CD4-positive, alpha-beta T cell (primary cell): ENCODE measurements at regions not wholly inside any gene's neighbourhood (a gene's known extent, or its start where the extent isn't known, plus 50 kb on each side); places are given as distances from the start of the nearest gene placed in this dataset.

Experiments used
- ATAC-seq: fragments of 200-7000 bp; cut with Tn5 transposase; one replicate; pipeline ENCODE4 v1.10.0; 2022; ENCODE audit warnings: mild to moderate bottlenecking; ENCODE audit not compliant: poor library complexity
- CTCF ChIA-PET: fragments of 350-600 bp; sonication (Branson Sonifier 250); formaldehyde crosslinking; loops from one replicate; lab custom pipeline; 2021; ENCODE audit warnings: antibody characterized with exemption, inconsistent platforms; lab: Charles Lee
- POLR2A ChIA-PET: fragments of 350-600 bp; sonication (Branson Sonifier 250); formaldehyde crosslinking; loops from one replicate; lab custom pipeline; 2021; ENCODE audit warnings: antibody characterized with exemption, inconsistent platforms; lab: Charles Lee
- DNase-seq, 14 experiments: peaks; one replicate each; pipeline ENCODE4 v3.0.0-alpha.2; 2013 to 2020; ENCODE audit warnings: mixed read lengths in 2 of 14
- H3K27ac ChIP-seq, 2 donors: one replicate each; pipeline versions ENCODE4 v1.5.1 to v1.7.0; 2013; ENCODE audit warnings: low read length in 2 of 2, low read depth in 1 of 2, mild to moderate bottlenecking in 1 of 2
- H3K27me3 ChIP-seq, 2 experiments: 1 replicate in 1 of 2; 2 replicates in 1 of 2; pipeline versions ENCODE4 v1.6.1 to v1.7.0; 2013; ENCODE audit warnings: low read length in 2 of 2, control low read depth in 1 of 2, mild to moderate bottlenecking in 1 of 2, moderate library complexity in 1 of 2; ENCODE audit not compliant: insufficient read depth in 2 of 2, control insufficient read depth in 1 of 2
- H3K36me3 ChIP-seq: one replicate; pipeline ENCODE4 v1.6.1; 2013; ENCODE audit warnings: low read length, control low read depth; ENCODE audit not compliant: insufficient read depth
- H3K4me1 ChIP-seq: one replicate; pipeline ENCODE4 v1.6.1; 2013; ENCODE audit warnings: low read length, control low read depth; ENCODE audit not compliant: insufficient read depth
- H3K4me3 ChIP-seq: one replicate; pipeline ENCODE4 v1.5.1; 2013; ENCODE audit warnings: mild to moderate bottlenecking, low read length, moderate library complexity
- H3K9me3 ChIP-seq, 2 experiments: 1 replicate in 1 of 2; 2 replicates in 1 of 2; pipeline versions ENCODE4 v1.6.1 to v1.7.0; 2013; ENCODE audit warnings: low read length in 2 of 2, mild to moderate bottlenecking in 2 of 2, control low read depth in 1 of 2, moderate library complexity in 1 of 2; ENCODE audit not compliant: control insufficient read depth in 1 of 2, insufficient read depth in 1 of 2
- H3K27ac Mint-ChIP-seq: one replicate; pipeline ENCODE4 v1.8.0; 2020; ENCODE audit warnings: mixed read lengths
- H3K27me3 Mint-ChIP-seq: one replicate; pipeline ENCODE4 v1.8.0; 2021; ENCODE audit warnings: mixed read lengths
- H3K36me3 Mint-ChIP-seq: one replicate; pipeline ENCODE4 v1.8.0; 2021; ENCODE audit warnings: low read depth, mixed read lengths
- H3K4me1 Mint-ChIP-seq: one replicate; pipeline ENCODE4 v1.8.0; 2021; ENCODE audit warnings: low read depth, mixed read lengths
- H3K4me3 Mint-ChIP-seq: one replicate; pipeline ENCODE4 v1.8.0; 2020; ENCODE audit warnings: mild to moderate bottlenecking, mixed read lengths
- H3K9me3 Mint-ChIP-seq: one replicate; pipeline ENCODE4 v1.8.0; 2020; ENCODE audit warnings: mixed read lengths
- intact Hi-C, 2 experiments: fragments of 100-400 bp; cut with DNase I in 1 of 2; cut with micrococcal nuclease in 1 of 2; formaldehyde crosslinking; loops; one replicate each; pipeline versions ENCODE4 v1.15.1 to v1.9.0; 2023 to 2025; cut with DNase I, micrococcal nuclease
- TF ChIP-seq, protein P1 (sequence below): fragments of 200-600 bp; IDR thresholded peaks from one replicate; pipeline ENCODE4 v1.8.0; 2022; ENCODE audit warnings: antibody characterized with exemption, mild to moderate bottlenecking

DNA sequence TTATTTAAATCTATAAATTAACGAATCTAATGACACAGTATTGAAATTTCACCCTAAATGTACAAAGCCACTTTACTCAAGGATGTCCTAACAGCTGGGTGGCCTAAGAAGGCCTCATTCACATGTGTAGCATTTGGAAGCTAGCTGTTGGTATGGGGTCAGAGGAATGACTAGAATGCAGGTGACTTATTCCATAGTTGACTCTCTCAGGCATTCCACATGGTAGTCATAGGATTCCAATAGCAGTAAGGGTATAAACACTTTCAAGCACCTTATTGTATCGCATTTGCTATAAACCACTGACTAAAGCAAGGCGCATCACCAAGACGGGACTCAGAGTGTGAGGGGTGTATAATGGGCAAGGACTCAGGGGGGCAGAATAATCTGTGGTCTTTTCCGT, 294.8 kb upstream of the EPHA3 start:
- Mint-ChIP-seq H3K27ac (no peak overlapping the region), H3K4me1 (no peaks in the 10 kb centered on the region), H3K36me3 (no peaks in the 10 kb centered on the region), H3K27me3 (no peaks in the 10 kb centered on the region), H3K9me3 (peaks cover 3% of the 10 kb centered on the region), H3K4me3 (no peak overlapping the region)
- TF ChIP-seq, protein P1, sequence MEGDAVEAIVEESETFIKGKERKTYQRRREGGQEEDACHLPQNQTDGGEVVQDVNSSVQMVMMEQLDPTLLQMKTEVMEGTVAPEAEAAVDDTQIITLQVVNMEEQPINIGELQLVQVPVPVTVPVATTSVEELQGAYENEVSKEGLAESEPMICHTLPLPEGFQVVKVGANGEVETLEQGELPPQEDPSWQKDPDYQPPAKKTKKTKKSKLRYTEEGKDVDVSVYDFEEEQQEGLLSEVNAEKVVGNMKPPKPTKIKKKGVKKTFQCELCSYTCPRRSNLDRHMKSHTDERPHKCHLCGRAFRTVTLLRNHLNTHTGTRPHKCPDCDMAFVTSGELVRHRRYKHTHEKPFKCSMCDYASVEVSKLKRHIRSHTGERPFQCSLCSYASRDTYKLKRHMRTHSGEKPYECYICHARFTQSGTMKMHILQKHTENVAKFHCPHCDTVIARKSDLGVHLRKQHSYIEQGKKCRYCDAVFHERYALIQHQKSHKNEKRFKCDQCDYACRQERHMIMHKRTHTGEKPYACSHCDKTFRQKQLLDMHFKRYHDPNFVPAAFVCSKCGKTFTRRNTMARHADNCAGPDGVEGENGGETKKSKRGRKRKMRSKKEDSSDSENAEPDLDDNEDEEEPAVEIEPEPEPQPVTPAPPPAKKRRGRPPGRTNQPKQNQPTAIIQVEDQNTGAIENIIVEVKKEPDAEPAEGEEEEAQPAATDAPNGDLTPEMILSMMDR: no peak
- no peak for DNase-seq
- Histone ChIP-seq H3K4me3 (no peak overlapping the region), H3K27me3 (no peaks in the 10 kb centered on the region), H3K9me3 (no peaks in the 10 kb centered on the region), H3K36me3 (no peaks in the 10 kb centered on the region), H3K27ac (no peak overlapping the region), H3K4me1 (no peaks in the 10 kb centered on the region)
- intact Hi-C loops: no loop called here
- ChIA-PET CTCF (no interaction called here), POLR2A (no interaction called here)
- no peak for ATAC-seq

DNA sequence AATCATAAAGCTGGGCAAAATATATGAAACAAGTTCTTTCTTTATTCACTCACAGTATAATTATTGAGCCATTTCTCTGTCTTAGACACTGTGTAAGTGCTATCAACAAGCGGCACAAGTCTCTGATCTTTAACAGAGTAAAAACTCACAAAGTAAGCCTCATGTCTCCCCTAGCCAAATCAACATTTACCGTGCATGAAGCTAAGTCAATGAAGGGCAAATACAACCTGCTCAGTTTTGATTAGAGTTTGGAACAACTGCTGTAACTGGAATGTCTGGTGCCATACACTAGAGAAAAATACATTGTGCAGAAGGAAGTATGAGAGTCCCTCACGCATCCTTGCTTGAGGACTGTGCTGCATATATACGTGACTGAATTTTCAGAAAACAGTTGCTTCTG, 291.0 kb upstream of the EPHA3 start:
- Histone ChIP-seq H3K4me1 (no peaks in the 10 kb centered on the region), H3K36me3 (no peaks in the 10 kb centered on the region), H3K9me3 (no peaks in the 10 kb centered on the region), H3K27ac (no peak overlapping the region), H3K27me3 (no peaks in the 10 kb centered on the region), H3K4me3 (no peak overlapping the region)
- intact Hi-C loops: no loop called here
- Mint-ChIP-seq H3K4me3 (no peak overlapping the region), H3K9me3 (no peaks in the 10 kb centered on the region), H3K27ac (no peak overlapping the region), H3K4me1 (no peaks in the 10 kb centered on the region), H3K27me3 (no peaks in the 10 kb centered on the region), H3K36me3 (no peaks in the 10 kb centered on the region)
- CTCF ChIA-PET: no interaction called here
- ATAC-seq (no peak), DNase-seq (no peak)
- TF ChIP-seq, protein P1: no peak
- POLR2A ChIA-PET: no interaction called here

DNA sequence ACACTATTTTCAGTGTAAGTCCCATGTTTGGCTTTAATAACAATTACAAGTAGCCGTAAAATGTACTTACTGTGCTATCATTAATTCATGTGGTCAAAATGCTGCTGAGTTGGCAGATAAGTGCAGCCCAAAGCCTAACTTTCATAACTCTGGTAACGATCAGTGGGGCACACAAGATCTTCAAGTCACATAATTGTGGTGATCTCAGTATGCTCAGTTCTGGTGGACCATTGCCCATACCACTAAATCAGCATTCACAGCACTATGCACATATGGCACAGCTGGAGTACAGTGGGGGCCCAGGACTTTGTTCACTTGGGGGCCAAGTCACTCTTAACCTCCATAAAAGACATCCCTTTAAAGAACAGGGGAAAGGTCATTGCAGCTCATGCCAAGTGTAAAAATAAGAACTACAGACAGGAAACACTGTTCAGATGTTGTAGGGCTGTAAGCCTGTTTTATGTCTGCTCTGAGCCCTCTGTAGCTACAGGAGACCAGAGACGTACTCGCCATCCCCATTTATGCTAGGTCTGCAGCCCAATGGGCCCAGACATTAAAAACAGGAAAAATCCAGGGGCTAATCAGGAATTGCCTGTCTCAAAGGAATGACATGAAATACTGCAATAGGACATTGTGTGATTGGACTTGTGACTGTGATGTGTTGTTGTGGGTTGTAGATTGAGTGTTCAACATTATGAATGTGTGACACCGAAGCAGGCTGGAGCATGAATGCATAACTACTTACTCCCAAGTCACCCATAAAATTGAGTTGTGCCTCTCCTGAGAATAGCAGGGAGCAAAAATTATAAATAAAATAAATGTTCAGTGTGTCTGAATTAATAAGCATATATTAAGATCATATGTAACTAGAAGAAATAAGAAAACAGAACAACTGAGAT, 282.5 kb upstream of the EPHA3 start:
- Histone ChIP-seq H3K4me3 (no peak overlapping the region), H3K9me3 (no peaks in the 10 kb centered on the region), H3K36me3 (no peaks in the 10 kb centered on the region), H3K27ac (no peak overlapping the region), H3K27me3 (no peaks in the 10 kb centered on the region), H3K4me1 (no peaks in the 10 kb centered on the region)
- Mint-ChIP-seq H3K27me3 (no peaks in the 10 kb centered on the region), H3K9me3 (no peaks in the 10 kb centered on the region), H3K4me3 (no peak overlapping the region), H3K36me3 (no peaks in the 10 kb centered on the region), H3K4me1 (no peaks in the 10 kb centered on the region), H3K27ac (no peak overlapping the region)
- CTCF ChIA-PET: no interaction called here
- TF ChIP-seq, protein P1: no peak
- ATAC-seq (no peak), DNase-seq (no peak)
- intact Hi-C loops: no loop called here
- POLR2A ChIA-PET: no interaction called here
